GF-D8 (cell line): ENCODE measurements at regions not wholly inside any gene's neighbourhood (a gene's known extent, or its start where the extent isn't known, plus 50 kb on each side); places are given as distances from the start of the nearest gene placed in this dataset.

Experiments
- DNase-seq: peaks from one replicate; lab custom pipeline; 2025; lab: John Stamatoyannopoulos, UW

- no peak for DNase-seq
These were observed 164.1 kb downstream of the GASK1B start for GRCh38 chr4:158008551-158009218.

- no peak for DNase-seq
These were observed 165.3 kb downstream of the GASK1B start for GRCh38 chr4:158007566-158007965.

- no peak for DNase-seq
These were observed 165.8 kb downstream of the GASK1B start for GRCh38 chr4:158006990-158007389.

GRCh38 chr4:158005021-158005420 lies 167.8 kb downstream of the GASK1B start:
- DNase-seq, result no peak

- DNase-seq, result no peak
These were observed 168.7 kb downstream of the GASK1B start for GRCh38 chr4:158004101-158004500.

GRCh38 chr4:158003212-158003611 lies 169.6 kb downstream of the GASK1B start:
- DNase-seq, result no peak

GRCh38 chr4:158002173-158002572 lies 170.7 kb downstream of the GASK1B start:
- no peak for DNase-seq

GRCh38 chr4:158001756-158002155 lies 171.1 kb downstream of the GASK1B start:
- no peak for DNase-seq

GRCh38 chr4:157999723-158000122 lies 173.1 kb downstream of the GASK1B start:
- no peak for DNase-seq

GRCh38 chr4:157997296-157997695 lies 175.5 kb downstream of the GASK1B start:
- no peak for DNase-seq

- DNase-seq, result no peak
These were observed 176.5 kb downstream of the GASK1B start for GRCh38 chr4:157996061-157997028.

- no peak for DNase-seq
These were observed 178.0 kb downstream of the GASK1B start for GRCh38 chr4:157994863-157995262.

- DNase-seq, result no peak
These were observed 179.6 kb downstream of the GASK1B start for GRCh38 chr4:157992948-157993839.

GRCh38 chr4:157992038-157992705 lies 180.7 kb downstream of the GASK1B start:
- DNase-seq, result peak; percentile 21

- no peak for DNase-seq
These were observed 184.2 kb downstream of the GASK1B start for GRCh38 chr4:157988641-157989040.

GRCh38 chr4:157984285-157984911 lies 188.4 kb downstream of the GASK1B start:
- no peak for DNase-seq

- peak; percentile 36 for DNase-seq
These were observed 189.5 kb downstream of the GASK1B start for GRCh38 chr4:157983300-157983699.

- DNase-seq, result no peak
These were observed 192.7 kb downstream of the GASK1B start for GRCh38 chr4:157980158-157980557.

GRCh38 chr4:157978680-157979361 lies 194.0 kb downstream of the GASK1B start:
- no peak for DNase-seq

GRCh38 chr4:157977086-157977485 lies 195.7 kb downstream of the GASK1B start:
- DNase-seq, result no peak
